Dendritic cell treated with granulocyte-macrophage colony-stimulating factor and Interleukin-4, amounts not matched to agents 40 ng/mL and 50 ng/mL, for 4 days (primary cell): ENCODE measurements at regions not wholly inside any gene's neighbourhood (a gene's known extent, or its start where the extent isn't known, plus 50 kb on each side); places are given as distances from the start of the nearest gene placed in this dataset.

ENCODE experiments used
- H3K27ac Mint-ChIP-seq: one replicate; pipeline ENCODE4 v1.8.0; 2022; ENCODE audit warnings: mild to moderate bottlenecking, mixed read lengths
- H3K27me3 Mint-ChIP-seq: one replicate; pipeline ENCODE4 v1.8.0; 2022; ENCODE audit warnings: mild to moderate bottlenecking, mixed read lengths
- H3K36me3 Mint-ChIP-seq: one replicate; pipeline ENCODE4 v1.8.0; 2022; ENCODE audit warnings: low read depth, mixed read lengths
- H3K4me1 Mint-ChIP-seq: one replicate; pipeline ENCODE4 v1.8.0; 2022; ENCODE audit warnings: low read depth, mixed read lengths
- H3K4me3 Mint-ChIP-seq: one replicate; pipeline ENCODE4 v1.8.0; 2022; ENCODE audit warnings: mild to moderate bottlenecking, moderate library complexity, mixed read lengths
- H3K9me3 Mint-ChIP-seq: one replicate; pipeline ENCODE4 v1.8.0; 2022; ENCODE audit warnings: mixed read lengths
- intact Hi-C: fragments of 100-400 bp; cut with micrococcal nuclease; formaldehyde crosslinking; loops from one replicate; pipeline ENCODE4 v1.15.0; 2022

GRCh38 chr6:167643223-167643622 lies 183.5 kb upstream of the AFDN start:
- intact Hi-C loops = no loop called here
- Mint-ChIP-seq H3K27me3 (no peaks in the 10 kb centered on the region), H3K9me3 (peaks cover 14% of the 10 kb centered on the region), H3K4me1 (peaks cover 7% of the 10 kb centered on the region), H3K36me3 (no peaks in the 10 kb centered on the region), H3K4me3 (no peak overlapping the region), H3K27ac (no peak overlapping the region)

- no peak overlapping the region for H3K27ac Mint-ChIP-seq
- H3K9me3 Mint-ChIP-seq = peaks cover 14% of the 10 kb centered on the region
- intact Hi-C loops = no loop called here
- no peak overlapping the region for H3K4me3 Mint-ChIP-seq
- H3K36me3 Mint-ChIP-seq = no peaks in the 10 kb centered on the region
- H3K27me3 Mint-ChIP-seq = no peaks in the 10 kb centered on the region
- H3K4me1 Mint-ChIP-seq = peaks cover 7% of the 10 kb centered on the region
These were observed 183.0 kb upstream of the AFDN start for GRCh38 chr6:167643716-167644115.

GRCh38 chr6:167644412-167645132 lies 182.1 kb upstream of the AFDN start:
- H3K4me1 Mint-ChIP-seq = peaks cover 7% of the 10 kb centered on the region
- H3K27me3 Mint-ChIP-seq = no peaks in the 10 kb centered on the region
- intact Hi-C loops = no loop called here
- H3K36me3 Mint-ChIP-seq = no peaks in the 10 kb centered on the region
- no peak overlapping the region for H3K4me3 Mint-ChIP-seq
- peaks cover 14% of the 10 kb centered on the region for H3K9me3 Mint-ChIP-seq
- H3K27ac Mint-ChIP-seq = no peak overlapping the region

- intact Hi-C loops = no loop called here
- H3K9me3 Mint-ChIP-seq = peaks cover 14% of the 10 kb centered on the region
- H3K27me3 Mint-ChIP-seq = no peaks in the 10 kb centered on the region
- no peak overlapping the region for H3K4me3 Mint-ChIP-seq
- peaks cover 7% of the 10 kb centered on the region for H3K4me1 Mint-ChIP-seq
- no peak overlapping the region for H3K27ac Mint-ChIP-seq
- no peaks in the 10 kb centered on the region for H3K36me3 Mint-ChIP-seq
These were observed 181.3 kb upstream of the AFDN start for GRCh38 chr6:167645368-167645767.

GRCh38 chr6:167647306-167647705 lies 179.4 kb upstream of the AFDN start:
- intact Hi-C loops = no loop called here
- Mint-ChIP-seq H3K27ac (no peak overlapping the region), H3K9me3 (peaks cover 1% of the 10 kb centered on the region), H3K4me3 (no peak overlapping the region), H3K36me3 (no peaks in the 10 kb centered on the region), H3K4me1 (peaks cover 7% of the 10 kb centered on the region), H3K27me3 (no peaks in the 10 kb centered on the region)

- peaks cover 7% of the 10 kb centered on the region for H3K4me1 Mint-ChIP-seq
- H3K27me3 Mint-ChIP-seq = no peaks in the 10 kb centered on the region
- H3K36me3 Mint-ChIP-seq = no peaks in the 10 kb centered on the region
- intact Hi-C loops = no loop called here
- no peaks in the 10 kb centered on the region for H3K9me3 Mint-ChIP-seq
- no peak overlapping the region for H3K4me3 Mint-ChIP-seq
- H3K27ac Mint-ChIP-seq = no peak overlapping the region
These were observed 178.8 kb upstream of the AFDN start for GRCh38 chr6:167647737-167648470.

- Mint-ChIP-seq H3K4me1 (peaks cover 7% of the 10 kb centered on the region), H3K36me3 (no peaks in the 10 kb centered on the region), H3K4me3 (no peak overlapping the region), H3K9me3 (no peaks in the 10 kb centered on the region), H3K27ac (no peak overlapping the region), H3K27me3 (no peaks in the 10 kb centered on the region)
- intact Hi-C loops = no loop called here
These were observed 178.0 kb upstream of the AFDN start for GRCh38 chr6:167648501-167649278.

GRCh38 chr6:167649476-167649875 lies 177.2 kb upstream of the AFDN start:
- Mint-ChIP-seq H3K9me3 (no peaks in the 10 kb centered on the region), H3K4me3 (no peak overlapping the region), H3K4me1 (peaks cover 7% of the 10 kb centered on the region), H3K27me3 (no peaks in the 10 kb centered on the region), H3K36me3 (no peaks in the 10 kb centered on the region), H3K27ac (no peak overlapping the region)
- intact Hi-C loops = no loop called here

- H3K36me3 Mint-ChIP-seq = no peaks in the 10 kb centered on the region
- no peaks in the 10 kb centered on the region for H3K27me3 Mint-ChIP-seq
- intact Hi-C loops = no loop called here
- no peak overlapping the region for H3K27ac Mint-ChIP-seq
- H3K4me3 Mint-ChIP-seq = no peak overlapping the region
- peaks cover 7% of the 10 kb centered on the region for H3K4me1 Mint-ChIP-seq
- no peaks in the 10 kb centered on the region for H3K9me3 Mint-ChIP-seq
These were observed 175.9 kb upstream of the AFDN start for GRCh38 chr6:167650730-167651317.

GRCh38 chr6:167651318-167652041 lies 175.2 kb upstream of the AFDN start:
- intact Hi-C loops = no loop called here
- Mint-ChIP-seq H3K4me3 (no peak overlapping the region), H3K27me3 (no peaks in the 10 kb centered on the region), H3K27ac (no peak overlapping the region), H3K4me1 (peaks cover 7% of the 10 kb centered on the region), H3K36me3 (no peaks in the 10 kb centered on the region), H3K9me3 (no peaks in the 10 kb centered on the region)

GRCh38 chr6:167652042-167652700 lies 174.5 kb upstream of the AFDN start:
- H3K4me3 Mint-ChIP-seq = no peak overlapping the region
- H3K27ac Mint-ChIP-seq = no peak overlapping the region
- H3K27me3 Mint-ChIP-seq = no peaks in the 10 kb centered on the region
- H3K36me3 Mint-ChIP-seq = no peaks in the 10 kb centered on the region
- H3K9me3 Mint-ChIP-seq = no peaks in the 10 kb centered on the region
- peaks cover 7% of the 10 kb centered on the region for H3K4me1 Mint-ChIP-seq
- intact Hi-C loops = no loop called here

GRCh38 chr6:167652701-167653095 lies 174.0 kb upstream of the AFDN start:
- Mint-ChIP-seq H3K36me3 (no peaks in the 10 kb centered on the region), H3K9me3 (no peaks in the 10 kb centered on the region)

GRCh38 chr6:167653561-167653960 lies 173.2 kb upstream of the AFDN start:
- Mint-ChIP-seq H3K27me3 (no peaks in the 10 kb centered on the region), H3K9me3 (no peaks in the 10 kb centered on the region), H3K27ac (no peak overlapping the region), H3K4me1 (no peaks in the 10 kb centered on the region), H3K36me3 (no peaks in the 10 kb centered on the region), H3K4me3 (no peak overlapping the region)
- intact Hi-C loops = no loop called here

More at GRCh38 chr6:167652701-167653095, 174.0 kb upstream of the AFDN start:
- Mint-ChIP-seq H3K4me1 (peaks cover 1% of the 10 kb centered on the region), H3K27ac (no peak overlapping the region), H3K4me3 (no peak overlapping the region), H3K27me3 (no peaks in the 10 kb centered on the region)
- intact Hi-C loops = no loop called here
